ENCODE measurements at regions not wholly inside any gene's neighbourhood (a gene's known extent, or its start where the extent isn't known, plus 50 kb on each side); places are given as distances from the start of the nearest gene placed in this dataset.

GRCh38 chr1:222283147-222283768 lies 264.6 kb downstream of the HHIPL2 start:
- no peak for DNase-seq
- H3K27ac ChIP-seq (ENCODE audit: insufficient read depth, low read length, poor library complexity, severe bottlenecking), result no peak overlapping the region

GRCh38 chr1:222279591-222279990 lies 268.3 kb downstream of the HHIPL2 start:
- H3K27ac ChIP-seq (ENCODE audit: insufficient read depth, low read length, poor library complexity, severe bottlenecking), result no peak overlapping the region
- H3K27me3 ChIP-seq (replicated peaks; ENCODE audit: control insufficient read depth, insufficient read depth, low read length, poor library complexity, severe bottlenecking), result no peaks in the 10 kb centered on the region
- H3K36me3 ChIP-seq (ENCODE audit: control insufficient read depth, insufficient read depth, low read length), result no peaks in the 10 kb centered on the region
- no peak for DNase-seq
- no peaks in the 10 kb centered on the region for H3K9me3 ChIP-seq (ENCODE audit: control insufficient read depth, low read length)
- no peak overlapping the region for H3K4me3 ChIP-seq (ENCODE audit: insufficient read depth, low read depth, low read length, poor library complexity, severe bottlenecking)
- H3K4me1 ChIP-seq (ENCODE audit: control insufficient read depth, insufficient read depth, low read length, poor library complexity, severe bottlenecking), result no peaks in the 10 kb centered on the region

More at GRCh38 chr1:222283147-222283768, 264.6 kb downstream of the HHIPL2 start:
- no peaks in the 10 kb centered on the region for H3K4me1 ChIP-seq (ENCODE audit: control insufficient read depth, insufficient read depth, low read length, poor library complexity, severe bottlenecking)
- H3K4me3 ChIP-seq (ENCODE audit: insufficient read depth, low read depth, low read length, poor library complexity, severe bottlenecking), result no peak overlapping the region
- no peaks in the 10 kb centered on the region for H3K9me3 ChIP-seq (ENCODE audit: control insufficient read depth, low read length)
- H3K36me3 ChIP-seq (ENCODE audit: control insufficient read depth, insufficient read depth, low read length), result no peaks in the 10 kb centered on the region
- H3K27me3 ChIP-seq (replicated peaks; ENCODE audit: control insufficient read depth, insufficient read depth, low read length, poor library complexity, severe bottlenecking), result no peaks in the 10 kb centered on the region

- Histone ChIP-seq H3K27me3 (replicated peaks; ENCODE audit: control insufficient read depth, insufficient read depth, low read length, poor library complexity, severe bottlenecking) (no peaks in the 10 kb centered on the region), H3K4me1 (ENCODE audit: control insufficient read depth, insufficient read depth, low read length, poor library complexity, severe bottlenecking) (no peaks in the 10 kb centered on the region), H3K27ac (ENCODE audit: insufficient read depth, low read length, poor library complexity, severe bottlenecking) (no peak overlapping the region), H3K4me3 (ENCODE audit: insufficient read depth, low read depth, low read length, poor library complexity, severe bottlenecking) (no peak overlapping the region), H3K36me3 (ENCODE audit: control insufficient read depth, insufficient read depth, low read length) (no peaks in the 10 kb centered on the region), H3K9me3 (ENCODE audit: control insufficient read depth, low read length) (no peaks in the 10 kb centered on the region)
- no peak for DNase-seq
Observed at GRCh38 chr1:222278501-222278900, 269.4 kb downstream of the HHIPL2 start.

- DNase-seq, result no peak
- Histone ChIP-seq H3K27me3 (replicated peaks; ENCODE audit: control insufficient read depth, insufficient read depth, low read length, poor library complexity, severe bottlenecking) (no peaks in the 10 kb centered on the region), H3K9me3 (ENCODE audit: control insufficient read depth, low read length) (no peaks in the 10 kb centered on the region), H3K4me1 (ENCODE audit: control insufficient read depth, insufficient read depth, low read length, poor library complexity, severe bottlenecking) (no peaks in the 10 kb centered on the region), H3K36me3 (ENCODE audit: control insufficient read depth, insufficient read depth, low read length) (no peaks in the 10 kb centered on the region), H3K27ac (ENCODE audit: insufficient read depth, low read length, poor library complexity, severe bottlenecking) (no peak overlapping the region), H3K4me3 (ENCODE audit: insufficient read depth, low read depth, low read length, poor library complexity, severe bottlenecking) (no peak overlapping the region)
Observed at GRCh38 chr1:222275729-222276465, 272.0 kb downstream of the HHIPL2 start.

GRCh38 chr1:222275001-222275728 lies 272.7 kb downstream of the HHIPL2 start:
- no peaks in the 10 kb centered on the region for H3K36me3 ChIP-seq (ENCODE audit: control insufficient read depth, insufficient read depth, low read length)
- no peaks in the 10 kb centered on the region for H3K27me3 ChIP-seq (replicated peaks; ENCODE audit: control insufficient read depth, insufficient read depth, low read length, poor library complexity, severe bottlenecking)
- no peaks in the 10 kb centered on the region for H3K4me1 ChIP-seq (ENCODE audit: control insufficient read depth, insufficient read depth, low read length, poor library complexity, severe bottlenecking)
- no peaks in the 10 kb centered on the region for H3K9me3 ChIP-seq (ENCODE audit: control insufficient read depth, low read length)
- H3K27ac ChIP-seq (ENCODE audit: insufficient read depth, low read length, poor library complexity, severe bottlenecking), result no peak overlapping the region
- DNase-seq, result no peak
- H3K4me3 ChIP-seq (ENCODE audit: insufficient read depth, low read depth, low read length, poor library complexity, severe bottlenecking), result no peak overlapping the region

GRCh38 chr1:222266223-222267196 lies 281.4 kb downstream of the HHIPL2 start:
- no peak overlapping the region for H3K4me3 ChIP-seq (ENCODE audit: insufficient read depth, low read depth, low read length, poor library complexity, severe bottlenecking)
- H3K36me3 ChIP-seq (ENCODE audit: control insufficient read depth, insufficient read depth, low read length), result no peaks in the 10 kb centered on the region
- no peaks in the 10 kb centered on the region for H3K4me1 ChIP-seq (ENCODE audit: control insufficient read depth, insufficient read depth, low read length, poor library complexity, severe bottlenecking)
- no peak overlapping the region for H3K27ac ChIP-seq (ENCODE audit: insufficient read depth, low read length, poor library complexity, severe bottlenecking)
- no peaks in the 10 kb centered on the region for H3K27me3 ChIP-seq (replicated peaks; ENCODE audit: control insufficient read depth, insufficient read depth, low read length, poor library complexity, severe bottlenecking)
- no peak for DNase-seq
- no peaks in the 10 kb centered on the region for H3K9me3 ChIP-seq (ENCODE audit: control insufficient read depth, low read length)

- no peaks in the 10 kb centered on the region for H3K9me3 ChIP-seq (ENCODE audit: control insufficient read depth, low read length)
- H3K27me3 ChIP-seq (replicated peaks; ENCODE audit: control insufficient read depth, insufficient read depth, low read length, poor library complexity, severe bottlenecking), result no peaks in the 10 kb centered on the region
- H3K36me3 ChIP-seq (ENCODE audit: control insufficient read depth, insufficient read depth, low read length), result no peaks in the 10 kb centered on the region
- H3K27ac ChIP-seq (ENCODE audit: insufficient read depth, low read length, poor library complexity, severe bottlenecking), result no peak overlapping the region
- no peak overlapping the region for H3K4me3 ChIP-seq (ENCODE audit: insufficient read depth, low read depth, low read length, poor library complexity, severe bottlenecking)
- H3K4me1 ChIP-seq (ENCODE audit: control insufficient read depth, insufficient read depth, low read length, poor library complexity, severe bottlenecking), result no peaks in the 10 kb centered on the region
- DNase-seq, result no peak
Observed at GRCh38 chr1:222263791-222264190, 284.1 kb downstream of the HHIPL2 start.

GRCh38 chr1:222257027-222257426 lies 290.9 kb downstream of the HHIPL2 start:
- H3K9me3 ChIP-seq (ENCODE audit: control insufficient read depth, low read length), result no peaks in the 10 kb centered on the region
- no peaks in the 10 kb centered on the region for H3K4me1 ChIP-seq (ENCODE audit: control insufficient read depth, insufficient read depth, low read length, poor library complexity, severe bottlenecking)
- no peaks in the 10 kb centered on the region for H3K27me3 ChIP-seq (replicated peaks; ENCODE audit: control insufficient read depth, insufficient read depth, low read length, poor library complexity, severe bottlenecking)
- DNase-seq, result no peak
- no peaks in the 10 kb centered on the region for H3K36me3 ChIP-seq (ENCODE audit: control insufficient read depth, insufficient read depth, low read length)
- H3K4me3 ChIP-seq (ENCODE audit: insufficient read depth, low read depth, low read length, poor library complexity, severe bottlenecking), result no peak overlapping the region
- no peak overlapping the region for H3K27ac ChIP-seq (ENCODE audit: insufficient read depth, low read length, poor library complexity, severe bottlenecking)

GRCh38 chr1:222256058-222256457 lies 291.8 kb downstream of the HHIPL2 start:
- no peaks in the 10 kb centered on the region for H3K36me3 ChIP-seq (ENCODE audit: control insufficient read depth, insufficient read depth, low read length)
- no peaks in the 10 kb centered on the region for H3K9me3 ChIP-seq (ENCODE audit: control insufficient read depth, low read length)
- H3K27ac ChIP-seq (ENCODE audit: insufficient read depth, low read length, poor library complexity, severe bottlenecking), result no peak overlapping the region
- DNase-seq, result no peak
- no peaks in the 10 kb centered on the region for H3K4me1 ChIP-seq (ENCODE audit: control insufficient read depth, insufficient read depth, low read length, poor library complexity, severe bottlenecking)
- no peaks in the 10 kb centered on the region for H3K27me3 ChIP-seq (replicated peaks; ENCODE audit: control insufficient read depth, insufficient read depth, low read length, poor library complexity, severe bottlenecking)
- no peak overlapping the region for H3K4me3 ChIP-seq (ENCODE audit: insufficient read depth, low read depth, low read length, poor library complexity, severe bottlenecking)
